ENCODE measurements at regions not wholly inside any gene's neighbourhood (a gene's known extent, or its start where the extent isn't known, plus 50 kb on each side); places are given as distances from the start of the nearest gene placed in this dataset.

DNA sequence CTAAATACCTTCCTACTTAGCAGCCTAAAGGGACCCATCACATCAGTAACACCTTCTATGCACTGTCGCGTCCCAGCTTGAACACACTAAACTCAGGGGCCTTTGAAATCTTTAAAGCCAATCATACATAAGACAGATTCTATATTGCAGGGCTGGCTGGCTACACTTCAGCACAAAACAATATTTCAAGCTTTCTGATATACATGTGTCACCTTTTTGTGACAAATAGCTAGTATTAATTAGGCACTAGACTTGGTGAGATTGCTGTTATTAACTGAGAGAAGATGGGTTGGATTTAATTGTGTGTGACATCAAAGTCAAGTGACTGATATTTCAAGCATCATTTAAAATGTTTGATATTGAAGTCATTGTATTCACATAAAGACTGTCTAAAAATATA, 148.4 kb downstream of the ZIC4 start:
- TF ChIP-seq, protein P1, sequence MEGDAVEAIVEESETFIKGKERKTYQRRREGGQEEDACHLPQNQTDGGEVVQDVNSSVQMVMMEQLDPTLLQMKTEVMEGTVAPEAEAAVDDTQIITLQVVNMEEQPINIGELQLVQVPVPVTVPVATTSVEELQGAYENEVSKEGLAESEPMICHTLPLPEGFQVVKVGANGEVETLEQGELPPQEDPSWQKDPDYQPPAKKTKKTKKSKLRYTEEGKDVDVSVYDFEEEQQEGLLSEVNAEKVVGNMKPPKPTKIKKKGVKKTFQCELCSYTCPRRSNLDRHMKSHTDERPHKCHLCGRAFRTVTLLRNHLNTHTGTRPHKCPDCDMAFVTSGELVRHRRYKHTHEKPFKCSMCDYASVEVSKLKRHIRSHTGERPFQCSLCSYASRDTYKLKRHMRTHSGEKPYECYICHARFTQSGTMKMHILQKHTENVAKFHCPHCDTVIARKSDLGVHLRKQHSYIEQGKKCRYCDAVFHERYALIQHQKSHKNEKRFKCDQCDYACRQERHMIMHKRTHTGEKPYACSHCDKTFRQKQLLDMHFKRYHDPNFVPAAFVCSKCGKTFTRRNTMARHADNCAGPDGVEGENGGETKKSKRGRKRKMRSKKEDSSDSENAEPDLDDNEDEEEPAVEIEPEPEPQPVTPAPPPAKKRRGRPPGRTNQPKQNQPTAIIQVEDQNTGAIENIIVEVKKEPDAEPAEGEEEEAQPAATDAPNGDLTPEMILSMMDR (IDR thresholded peaks at IDR 0.05) = no peak
- TF ChIP-seq POLR2AphosphoS5 (IDR thresholded peaks at IDR 0.05) (no peak), POLR2A (IDR thresholded peaks at IDR 0.05) (no peak), EP300 (IDR thresholded peaks at IDR 0.05) (no peak)

Measured in gastroesophageal sphincter (tissue), 3 donors.